ENCODE measurements at regions not wholly inside any gene's neighbourhood (a gene's known extent, or its start where the extent isn't known, plus 50 kb on each side); places are given as distances from the start of the nearest gene placed in this dataset.
A peak's percentile ranks its signal among the peaks of the same experiment; 100 is the strongest.

GRCh38 chr5:96280946-96281393 lies 152.1 kb downstream of the PCSK1 start:
- H3K27me3 ChIP-seq (ENCODE audit: insufficient read depth): no peaks in the 10 kb centered on the region
- H4K20me1 ChIP-seq (ENCODE audit: insufficient read depth): no peaks in the 10 kb centered on the region
- CTCF ChIA-PET: interaction anchor here (0.8 kb wide), 2 partner anchors 54 to 435 kb away, joined by 3 read pairs; no protein-coding TSS in a partner anchor
- no peaks in the 10 kb centered on the region for H3K9me2 ChIP-seq
- H3K36me3 ChIP-seq (replicated peaks in 1 of 2; ENCODE audit: control insufficient read depth in 1 of 2, insufficient read depth in 2 of 2, low read length in 1 of 2): no peaks in the 10 kb centered on the region
- H3K27ac ChIP-seq (ENCODE audit: low read depth in 2 of 2, low read length in 1 of 2): peak overlapping the region; percentile 1 to 64; a peak in 2 of 4 replicates
- H3K79me2 ChIP-seq (ENCODE audit: insufficient read depth): no peaks in the 10 kb centered on the region
- no peak overlapping the region for H3K4me2 ChIP-seq
- H3K4me3 ChIP-seq (ENCODE audit: low read depth in 2 of 2, low read length in 1 of 2): no peak overlapping the region
- 75% methylated on average over 2 of the region's 2 CpGs for WGBS (ENCODE audit: low lambda C conversion rate)
- H3K9ac ChIP-seq: no peak overlapping the region
- peaks cover 0 to 7% of the 10 kb centered on the region in 2 experiments; a peak in 2 of 4 replicates for H3K4me1 ChIP-seq (ENCODE audit: control insufficient read depth in 1 of 2, insufficient read depth in 2 of 2, low read depth in 1 of 2, low read length in 1 of 2)
- no peaks in the 10 kb centered on the region for H3F3A ChIP-seq (replicated peaks; ENCODE audit: insufficient read depth)
- H2AFZ ChIP-seq (ENCODE audit: low read depth): no peak overlapping the region
- peak; percentile 58 for DNase-seq
- no peaks in the 10 kb centered on the region for H3K9me3 ChIP-seq
- TF ChIP-seq GATA2 (CRISPR knock-in tag; IDR thresholded peaks at IDR 0.05) (peak; percentile 62), TAF1 (IDR thresholded peaks at IDR 0.05; ENCODE audit: borderline replicate concordance, low read depth, low read length) (no peak), TCF12 (IDR thresholded peaks at IDR 0.05) (peak; percentile 94), POLR2AphosphoS5 (IDR thresholded peaks at IDR 0.05; ENCODE audit: low read depth, low read length) (peak; percentile 63), PBX3 (IDR thresholded peaks at IDR 0.05) (peak; percentile 57), REST (IDR thresholded peaks at IDR 0.05; ENCODE audit: low read depth, low read length) (no peak), FOXM1 (IDR thresholded peaks at IDR 0.05; ENCODE audit: low read depth) (no peak), CHD2 (IDR thresholded peaks at IDR 0.05; ENCODE audit: low read length, partially characterized antibody) (no peak), EP300 (IDR thresholded peaks at IDR 0.05; ENCODE audit: borderline replicate concordance in 1 of 2, low read depth in 1 of 2, low read length in 1 of 2) (peak in 1 of 2 experiments; percentile 58; a peak in 1 of 4 replicates), NRF1 (IDR thresholded peaks at IDR 0.05; ENCODE audit: low read depth, low read length) (no peak), RCOR1 (IDR thresholded peaks at IDR 0.05; ENCODE audit: low read length) (peak; percentile 72), TEAD4 (IDR thresholded peaks at IDR 0.05; ENCODE audit: borderline replicate concordance, insufficient read depth) (no peak), CTCF (IDR thresholded peaks at IDR 0.05) (no peak)
- TF ChIP-seq, protein P1, sequence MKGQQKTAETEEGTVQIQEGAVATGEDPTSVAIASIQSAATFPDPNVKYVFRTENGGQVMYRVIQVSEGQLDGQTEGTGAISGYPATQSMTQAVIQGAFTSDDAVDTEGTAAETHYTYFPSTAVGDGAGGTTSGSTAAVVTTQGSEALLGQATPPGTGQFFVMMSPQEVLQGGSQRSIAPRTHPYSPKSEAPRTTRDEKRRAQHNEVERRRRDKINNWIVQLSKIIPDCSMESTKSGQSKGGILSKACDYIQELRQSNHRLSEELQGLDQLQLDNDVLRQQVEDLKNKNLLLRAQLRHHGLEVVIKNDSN (IDR thresholded peaks at IDR 0.05; ENCODE audit: borderline replicate concordance, low read depth): no peak
- TF ChIP-seq, protein P2, sequence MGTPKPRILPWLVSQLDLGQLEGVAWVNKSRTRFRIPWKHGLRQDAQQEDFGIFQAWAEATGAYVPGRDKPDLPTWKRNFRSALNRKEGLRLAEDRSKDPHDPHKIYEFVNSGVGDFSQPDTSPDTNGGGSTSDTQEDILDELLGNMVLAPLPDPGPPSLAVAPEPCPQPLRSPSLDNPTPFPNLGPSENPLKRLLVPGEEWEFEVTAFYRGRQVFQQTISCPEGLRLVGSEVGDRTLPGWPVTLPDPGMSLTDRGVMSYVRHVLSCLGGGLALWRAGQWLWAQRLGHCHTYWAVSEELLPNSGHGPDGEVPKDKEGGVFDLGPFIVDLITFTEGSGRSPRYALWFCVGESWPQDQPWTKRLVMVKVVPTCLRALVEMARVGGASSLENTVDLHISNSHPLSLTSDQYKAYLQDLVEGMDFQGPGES (IDR thresholded peaks at IDR 0.05; ENCODE audit: low read depth, low read length): 0 out of 2 replicates have a peak, but pooled peaks have one; percentile 4
- POLR2A ChIA-PET: no interaction called here

Data from SK-N-SH (cell line).